ENCODE measurements at regions not wholly inside any gene's neighbourhood (a gene's known extent, or its start where the extent isn't known, plus 50 kb on each side); places are given as distances from the start of the nearest gene placed in this dataset.

- TF ChIP-seq, protein P1, sequence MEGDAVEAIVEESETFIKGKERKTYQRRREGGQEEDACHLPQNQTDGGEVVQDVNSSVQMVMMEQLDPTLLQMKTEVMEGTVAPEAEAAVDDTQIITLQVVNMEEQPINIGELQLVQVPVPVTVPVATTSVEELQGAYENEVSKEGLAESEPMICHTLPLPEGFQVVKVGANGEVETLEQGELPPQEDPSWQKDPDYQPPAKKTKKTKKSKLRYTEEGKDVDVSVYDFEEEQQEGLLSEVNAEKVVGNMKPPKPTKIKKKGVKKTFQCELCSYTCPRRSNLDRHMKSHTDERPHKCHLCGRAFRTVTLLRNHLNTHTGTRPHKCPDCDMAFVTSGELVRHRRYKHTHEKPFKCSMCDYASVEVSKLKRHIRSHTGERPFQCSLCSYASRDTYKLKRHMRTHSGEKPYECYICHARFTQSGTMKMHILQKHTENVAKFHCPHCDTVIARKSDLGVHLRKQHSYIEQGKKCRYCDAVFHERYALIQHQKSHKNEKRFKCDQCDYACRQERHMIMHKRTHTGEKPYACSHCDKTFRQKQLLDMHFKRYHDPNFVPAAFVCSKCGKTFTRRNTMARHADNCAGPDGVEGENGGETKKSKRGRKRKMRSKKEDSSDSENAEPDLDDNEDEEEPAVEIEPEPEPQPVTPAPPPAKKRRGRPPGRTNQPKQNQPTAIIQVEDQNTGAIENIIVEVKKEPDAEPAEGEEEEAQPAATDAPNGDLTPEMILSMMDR (IDR thresholded peaks at IDR 0.05), result no peak
- no peak for TF ChIP-seq POLR2AphosphoS5 (IDR thresholded peaks at IDR 0.05; ENCODE audit: low read depth, low read length)
- TF ChIP-seq, protein P2, sequence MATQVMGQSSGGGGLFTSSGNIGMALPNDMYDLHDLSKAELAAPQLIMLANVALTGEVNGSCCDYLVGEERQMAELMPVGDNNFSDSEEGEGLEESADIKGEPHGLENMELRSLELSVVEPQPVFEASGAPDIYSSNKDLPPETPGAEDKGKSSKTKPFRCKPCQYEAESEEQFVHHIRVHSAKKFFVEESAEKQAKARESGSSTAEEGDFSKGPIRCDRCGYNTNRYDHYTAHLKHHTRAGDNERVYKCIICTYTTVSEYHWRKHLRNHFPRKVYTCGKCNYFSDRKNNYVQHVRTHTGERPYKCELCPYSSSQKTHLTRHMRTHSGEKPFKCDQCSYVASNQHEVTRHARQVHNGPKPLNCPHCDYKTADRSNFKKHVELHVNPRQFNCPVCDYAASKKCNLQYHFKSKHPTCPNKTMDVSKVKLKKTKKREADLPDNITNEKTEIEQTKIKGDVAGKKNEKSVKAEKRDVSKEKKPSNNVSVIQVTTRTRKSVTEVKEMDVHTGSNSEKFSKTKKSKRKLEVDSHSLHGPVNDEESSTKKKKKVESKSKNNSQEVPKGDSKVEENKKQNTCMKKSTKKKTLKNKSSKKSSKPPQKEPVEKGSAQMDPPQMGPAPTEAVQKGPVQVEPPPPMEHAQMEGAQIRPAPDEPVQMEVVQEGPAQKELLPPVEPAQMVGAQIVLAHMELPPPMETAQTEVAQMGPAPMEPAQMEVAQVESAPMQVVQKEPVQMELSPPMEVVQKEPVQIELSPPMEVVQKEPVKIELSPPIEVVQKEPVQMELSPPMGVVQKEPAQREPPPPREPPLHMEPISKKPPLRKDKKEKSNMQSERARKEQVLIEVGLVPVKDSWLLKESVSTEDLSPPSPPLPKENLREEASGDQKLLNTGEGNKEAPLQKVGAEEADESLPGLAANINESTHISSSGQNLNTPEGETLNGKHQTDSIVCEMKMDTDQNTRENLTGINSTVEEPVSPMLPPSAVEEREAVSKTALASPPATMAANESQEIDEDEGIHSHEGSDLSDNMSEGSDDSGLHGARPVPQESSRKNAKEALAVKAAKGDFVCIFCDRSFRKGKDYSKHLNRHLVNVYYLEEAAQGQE (IDR thresholded peaks at IDR 0.05; ENCODE audit: insufficient read depth in 1 of 2, low read depth in 2 of 2, low read length in 1 of 2), result no peak
These were observed 314.1 kb downstream of the TCERG1L start for GRCh38 chr10:130997267-130998045.
